ENCODE measurements at regions not wholly inside any gene's neighbourhood (a gene's known extent, or its start where the extent isn't known, plus 50 kb on each side); places are given as distances from the start of the nearest gene placed in this dataset.

- H3K36me3 ChIP-seq (ENCODE audit: insufficient read depth, low read length), result no peaks in the 10 kb centered on the region
- H2AFZ ChIP-seq (ENCODE audit: low read length, unreplicated experiment), result peak overlapping the region; percentile 34
- no peak overlapping the region for H3K4me3 ChIP-seq (ENCODE audit: low read depth, low read length)
- no peaks in the 10 kb centered on the region for H3K27me3 ChIP-seq (ENCODE audit: insufficient read depth, low read length)
- no peak overlapping the region for H3K27ac ChIP-seq (ENCODE audit: low read depth, low read length)
- H3K4me1 ChIP-seq (ENCODE audit: control insufficient read depth, insufficient read depth, low read length, unreplicated experiment), result peaks cover 9% of the 10 kb centered on the region
- no peaks in the 10 kb centered on the region for H3K79me2 ChIP-seq (ENCODE audit: control insufficient read depth, insufficient read depth, low read length, unreplicated experiment)
Observed at GRCh38 chr18:67854340-67854739, 337.8 kb upstream of the DSEL start.

DNA sequence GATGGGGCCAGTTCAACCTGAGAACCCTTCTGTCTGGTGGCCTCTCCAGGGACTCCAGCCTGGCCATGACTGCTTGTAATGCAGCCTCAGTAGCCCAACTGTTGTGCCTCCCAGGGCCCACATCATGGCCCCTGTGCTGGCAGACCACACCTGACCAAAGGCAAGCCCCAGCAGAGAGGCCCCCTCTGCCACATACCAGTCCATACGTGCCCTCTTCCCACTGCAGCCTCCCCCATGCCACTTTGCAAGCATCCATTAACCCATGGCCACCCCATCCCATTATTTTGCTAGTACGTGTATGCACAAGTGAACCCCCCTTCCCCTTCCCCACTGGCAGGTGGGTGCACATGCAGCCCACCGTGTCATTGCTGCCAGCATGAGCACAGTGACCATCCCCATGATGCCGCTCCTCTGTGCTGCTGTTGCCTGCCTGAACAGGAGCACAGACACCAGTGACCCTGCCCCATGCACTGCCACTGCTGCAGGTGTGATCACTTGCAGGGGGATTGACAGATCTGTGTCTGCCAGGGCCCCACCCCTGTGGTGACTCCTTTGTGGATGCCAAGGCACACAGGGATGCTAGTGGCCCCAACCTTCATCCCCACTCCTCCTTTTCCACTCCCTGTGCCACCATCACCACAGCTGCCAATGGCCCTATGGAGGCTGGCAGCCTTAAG, 330.0 kb upstream of the DSEL start:
- Histone ChIP-seq H3K79me2 (ENCODE audit: control insufficient read depth, insufficient read depth, low read length, unreplicated experiment) (no peaks in the 10 kb centered on the region), H2AFZ (ENCODE audit: low read length, unreplicated experiment) (no peak overlapping the region), H3K27me3 (ENCODE audit: insufficient read depth, low read length) (no peaks in the 10 kb centered on the region), H3K4me3 (ENCODE audit: low read depth, low read length) (no peak overlapping the region), H3K27ac (ENCODE audit: low read depth, low read length) (no peak overlapping the region), H3K4me1 (ENCODE audit: control insufficient read depth, insufficient read depth, low read length, unreplicated experiment) (no peaks in the 10 kb centered on the region), H3K36me3 (ENCODE audit: insufficient read depth, low read length) (no peaks in the 10 kb centered on the region)

GRCh38 chr18:67845035-67845434, 328.5 kb upstream of the DSEL start:
- Histone ChIP-seq H3K79me2 (ENCODE audit: control insufficient read depth, insufficient read depth, low read length, unreplicated experiment) (no peaks in the 10 kb centered on the region), H3K36me3 (ENCODE audit: insufficient read depth, low read length) (no peaks in the 10 kb centered on the region), H3K4me1 (ENCODE audit: control insufficient read depth, insufficient read depth, low read length, unreplicated experiment) (no peaks in the 10 kb centered on the region), H3K27ac (ENCODE audit: low read depth, low read length) (no peak overlapping the region), H3K27me3 (ENCODE audit: insufficient read depth, low read length) (no peaks in the 10 kb centered on the region), H3K4me3 (ENCODE audit: low read depth, low read length) (no peak overlapping the region), H2AFZ (ENCODE audit: low read length, unreplicated experiment) (no peak overlapping the region)

DNA sequence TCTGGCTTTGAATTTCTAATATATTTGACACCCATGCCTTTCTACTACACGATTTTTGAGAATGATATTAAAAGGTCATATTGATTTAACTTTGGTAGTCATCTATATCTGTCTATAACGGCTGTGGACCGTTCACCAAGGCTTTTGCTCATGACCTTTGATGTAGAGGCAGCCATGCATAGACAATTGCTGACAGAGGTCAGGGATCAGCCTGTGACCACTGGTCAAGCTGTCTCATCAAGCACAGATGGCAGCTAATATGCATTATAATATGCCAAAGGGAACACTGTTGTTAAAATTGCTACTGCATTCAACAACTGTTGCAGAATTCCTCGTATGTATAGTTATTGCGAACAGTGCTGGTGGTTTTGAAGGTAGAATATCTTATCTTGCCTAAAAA, 323.9 kb upstream of the DSEL start:
- H3K4me3 ChIP-seq (ENCODE audit: low read depth, low read length), result no peak overlapping the region
- H2AFZ ChIP-seq (ENCODE audit: low read length, unreplicated experiment), result no peak overlapping the region
- no peaks in the 10 kb centered on the region for H3K4me1 ChIP-seq (ENCODE audit: control insufficient read depth, insufficient read depth, low read length, unreplicated experiment)
- no peaks in the 10 kb centered on the region for H3K27me3 ChIP-seq (ENCODE audit: insufficient read depth, low read length)
- no peaks in the 10 kb centered on the region for H3K36me3 ChIP-seq (ENCODE audit: insufficient read depth, low read length)
- no peaks in the 10 kb centered on the region for H3K79me2 ChIP-seq (ENCODE audit: control insufficient read depth, insufficient read depth, low read length, unreplicated experiment)
- H3K27ac ChIP-seq (ENCODE audit: low read depth, low read length), result no peak overlapping the region

- Histone ChIP-seq H3K4me3 (ENCODE audit: low read depth, low read length) (no peak overlapping the region), H3K27me3 (ENCODE audit: insufficient read depth, low read length) (no peaks in the 10 kb centered on the region), H3K79me2 (ENCODE audit: control insufficient read depth, insufficient read depth, low read length, unreplicated experiment) (no peaks in the 10 kb centered on the region), H2AFZ (ENCODE audit: low read length, unreplicated experiment) (no peak overlapping the region), H3K4me1 (ENCODE audit: control insufficient read depth, insufficient read depth, low read length, unreplicated experiment) (no peaks in the 10 kb centered on the region), H3K36me3 (ENCODE audit: insufficient read depth, low read length) (no peaks in the 10 kb centered on the region), H3K27ac (ENCODE audit: low read depth, low read length) (no peak overlapping the region)
Observed at GRCh38 chr18:67818432-67818831, 301.9 kb upstream of the DSEL start.

DNA sequence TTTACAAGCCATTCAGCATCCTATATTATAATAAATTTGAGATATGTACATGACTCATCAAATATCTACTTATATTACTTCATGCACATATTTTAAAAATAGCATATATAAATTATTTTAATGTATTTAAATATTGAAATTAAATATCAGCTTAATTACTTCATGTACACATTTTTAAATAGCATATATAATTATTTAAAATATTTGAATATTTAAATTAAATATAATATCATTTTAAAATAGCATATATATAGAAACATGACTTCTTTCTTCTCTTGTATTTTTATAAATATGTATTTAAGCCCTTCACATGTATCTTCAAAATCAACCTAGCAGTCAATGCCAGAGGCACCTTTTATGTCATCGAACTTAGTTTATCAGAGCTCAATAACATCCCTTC, 298.8 kb upstream of the DSEL start:
- Histone ChIP-seq H2AFZ (ENCODE audit: low read length, unreplicated experiment) (no peak overlapping the region), H3K4me3 (ENCODE audit: low read depth, low read length) (no peak overlapping the region), H3K27me3 (ENCODE audit: insufficient read depth, low read length) (no peaks in the 10 kb centered on the region), H3K27ac (ENCODE audit: low read depth, low read length) (no peak overlapping the region), H3K4me1 (ENCODE audit: control insufficient read depth, insufficient read depth, low read length, unreplicated experiment) (no peaks in the 10 kb centered on the region), H3K36me3 (ENCODE audit: insufficient read depth, low read length) (no peaks in the 10 kb centered on the region), H3K79me2 (ENCODE audit: control insufficient read depth, insufficient read depth, low read length, unreplicated experiment) (no peaks in the 10 kb centered on the region)

- H3K4me3 ChIP-seq (ENCODE audit: low read depth, low read length), result no peak overlapping the region
- H3K27ac ChIP-seq (ENCODE audit: low read depth, low read length), result no peak overlapping the region
- no peaks in the 10 kb centered on the region for H3K27me3 ChIP-seq (ENCODE audit: insufficient read depth, low read length)
- no peak overlapping the region for H2AFZ ChIP-seq (ENCODE audit: low read length, unreplicated experiment)
- H3K79me2 ChIP-seq (ENCODE audit: control insufficient read depth, insufficient read depth, low read length, unreplicated experiment), result no peaks in the 10 kb centered on the region
- no peaks in the 10 kb centered on the region for H3K4me1 ChIP-seq (ENCODE audit: control insufficient read depth, insufficient read depth, low read length, unreplicated experiment)
- no peaks in the 10 kb centered on the region for H3K36me3 ChIP-seq (ENCODE audit: insufficient read depth, low read length)
Observed at GRCh38 chr18:67813380-67814028, 297.0 kb upstream of the DSEL start.

GRCh38 chr18:67805261-67805660, 288.7 kb upstream of the DSEL start:
- no peak overlapping the region for H3K27ac ChIP-seq (ENCODE audit: low read depth, low read length)
- H3K79me2 ChIP-seq (ENCODE audit: control insufficient read depth, insufficient read depth, low read length, unreplicated experiment), result no peaks in the 10 kb centered on the region
- H3K4me3 ChIP-seq (ENCODE audit: low read depth, low read length), result no peak overlapping the region
- H2AFZ ChIP-seq (ENCODE audit: low read length, unreplicated experiment), result no peak overlapping the region
- H3K36me3 ChIP-seq (ENCODE audit: insufficient read depth, low read length), result peaks cover 3% of the 10 kb centered on the region; the same call in 1 of the 2 replicates
- no peaks in the 10 kb centered on the region for H3K27me3 ChIP-seq (ENCODE audit: insufficient read depth, low read length)
- no peaks in the 10 kb centered on the region for H3K4me1 ChIP-seq (ENCODE audit: control insufficient read depth, insufficient read depth, low read length, unreplicated experiment)

DNA sequence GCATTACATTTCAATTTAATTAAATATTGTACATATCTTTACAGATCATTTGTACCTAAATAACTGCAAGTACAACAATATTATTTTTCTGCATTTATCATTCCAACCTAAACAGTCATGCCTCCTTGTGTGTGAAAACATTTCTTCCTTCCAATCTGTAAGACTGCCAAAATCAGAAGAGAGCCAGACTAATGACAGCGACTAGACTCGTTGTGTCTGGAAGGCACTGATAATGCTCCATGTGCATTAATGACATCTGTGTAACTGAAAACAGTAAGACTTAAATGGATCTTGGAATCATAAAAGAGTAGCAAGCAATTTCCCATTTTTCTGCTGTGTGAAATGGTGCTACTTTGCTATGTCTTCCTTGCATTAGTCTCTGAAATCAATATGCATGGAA, 278.0 kb upstream of the DSEL start:
- H3K27me3 ChIP-seq (ENCODE audit: insufficient read depth, low read length), result no peaks in the 10 kb centered on the region
- no peaks in the 10 kb centered on the region for H3K36me3 ChIP-seq (ENCODE audit: insufficient read depth, low read length)
- H3K79me2 ChIP-seq (ENCODE audit: control insufficient read depth, insufficient read depth, low read length, unreplicated experiment), result no peaks in the 10 kb centered on the region
- H3K4me1 ChIP-seq (ENCODE audit: control insufficient read depth, insufficient read depth, low read length, unreplicated experiment), result no peaks in the 10 kb centered on the region
- no peak overlapping the region for H3K27ac ChIP-seq (ENCODE audit: low read depth, low read length)
- H2AFZ ChIP-seq (ENCODE audit: low read length, unreplicated experiment), result no peak overlapping the region
- no peak overlapping the region for H3K4me3 ChIP-seq (ENCODE audit: low read depth, low read length)

DNA sequence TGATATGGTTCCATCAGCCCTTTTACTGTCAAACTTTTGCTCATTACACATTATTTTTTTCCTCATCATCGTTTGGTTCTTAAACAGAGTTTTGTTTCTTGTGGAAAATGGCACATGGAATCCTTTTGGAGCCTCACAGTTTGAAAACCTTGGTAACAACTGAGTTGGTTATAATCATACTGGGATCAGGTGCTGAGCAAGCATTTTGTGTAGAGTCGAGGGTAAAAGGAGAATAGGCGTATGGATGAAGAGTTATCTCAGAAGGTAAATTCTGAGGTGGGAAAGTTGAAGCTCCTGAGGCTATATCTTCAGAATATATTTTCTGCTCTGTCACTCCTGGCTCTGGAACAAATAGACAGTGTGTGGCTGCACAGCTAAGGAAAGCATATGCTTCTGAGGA, 274.0 kb upstream of the DSEL start:
- Histone ChIP-seq H3K36me3 (ENCODE audit: insufficient read depth, low read length) (no peaks in the 10 kb centered on the region), H3K27me3 (ENCODE audit: insufficient read depth, low read length) (no peaks in the 10 kb centered on the region), H2AFZ (ENCODE audit: low read length, unreplicated experiment) (no peak overlapping the region), H3K79me2 (ENCODE audit: control insufficient read depth, insufficient read depth, low read length, unreplicated experiment) (no peaks in the 10 kb centered on the region), H3K4me3 (ENCODE audit: low read depth, low read length) (no peak overlapping the region), H3K4me1 (ENCODE audit: control insufficient read depth, insufficient read depth, low read length, unreplicated experiment) (no peaks in the 10 kb centered on the region), H3K27ac (ENCODE audit: low read depth, low read length) (no peak overlapping the region)

DNA sequence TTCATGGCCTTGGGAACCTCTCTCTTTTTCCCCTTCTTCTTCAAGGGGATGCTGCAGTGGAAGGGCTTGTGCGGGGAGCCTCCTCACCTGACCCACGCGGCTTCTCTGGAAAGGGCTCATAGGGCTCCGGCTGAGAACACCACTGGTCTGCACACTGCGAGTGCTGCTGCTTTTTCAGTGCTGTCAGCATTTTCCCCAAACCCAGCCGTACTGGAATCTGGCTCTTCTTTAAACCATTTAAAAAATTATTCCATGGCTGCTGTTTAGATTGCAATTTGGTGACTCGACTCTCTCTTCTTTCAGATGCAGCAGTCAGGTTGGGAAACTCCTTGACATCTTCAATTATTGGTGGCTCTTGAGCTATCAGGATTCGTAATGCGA, 272.6 kb upstream of the DSEL start:
- H3K79me2 ChIP-seq (ENCODE audit: control insufficient read depth, insufficient read depth, low read length, unreplicated experiment), result no peaks in the 10 kb centered on the region
- no peaks in the 10 kb centered on the region for H3K36me3 ChIP-seq (ENCODE audit: insufficient read depth, low read length)
- peaks cover 4% of the 10 kb centered on the region for H3K4me1 ChIP-seq (ENCODE audit: control insufficient read depth, insufficient read depth, low read length, unreplicated experiment)
- no peaks in the 10 kb centered on the region for H3K27me3 ChIP-seq (ENCODE audit: insufficient read depth, low read length)
- H2AFZ ChIP-seq (ENCODE audit: low read length, unreplicated experiment), result no peak overlapping the region
- H3K4me3 ChIP-seq (ENCODE audit: low read depth, low read length), result no peak overlapping the region
- no peak overlapping the region for H3K27ac ChIP-seq (ENCODE audit: low read depth, low read length)
